ENCODE measurements at regions not wholly inside any gene's neighbourhood (a gene's known extent, or its start where the extent isn't known, plus 50 kb on each side); places are given as distances from the start of the nearest gene placed in this dataset.
"Not testable (repeated sequence)": the region's sequence is repeated elsewhere in the genome, so short reads cannot be mapped to it uniquely, and the experiment has no call there.

GRCh38 chr21:25441835-25442234 lies 165.4 kb downstream of the MRPL39 start:
- ChIA-PET POLR2A (no interaction called here), CTCF (no interaction called here)
- Mint-ChIP-seq H3K36me3 (peaks cover 0 to 9% (median 0%) of the 10 kb centered on the region in 5 donors), H3K4me3 (no peak overlapping the region), H3K27ac (no peak overlapping the region), H3K4me1 (no peaks in the 10 kb centered on the region), H3K27me3 (no peaks in the 10 kb centered on the region), H3K9me3 (peaks cover 0 to 6% (median 0%) of the 10 kb centered on the region in 11 donors)
- Histone ChIP-seq H3K4me1 (ENCODE audit: control insufficient read depth in 2 of 2, insufficient read depth in 2 of 2, low read length in 2 of 2) (no peaks in the 10 kb centered on the region), H3K27ac (ENCODE audit: low read depth, low read length) (no peak overlapping the region), H3K36me3 (ENCODE audit: control insufficient read depth in 2 of 3, insufficient read depth in 3 of 3, low read length in 3 of 3) (no peaks in the 10 kb centered on the region), H3K4me3 (ENCODE audit: low read length) (no peak overlapping the region), H3K9me3 (ENCODE audit: control insufficient read depth in 2 of 3, low read length in 3 of 3) (no peaks in the 10 kb centered on the region), H3K27me3 (ENCODE audit: control insufficient read depth in 2 of 2, insufficient read depth in 2 of 2, low read length in 2 of 2) (no peaks in the 10 kb centered on the region)
- DNase-seq (no peak), ATAC-seq (no peak)
- intact Hi-C loops (cut with micrococcal nuclease) = no loop called here

DNA sequence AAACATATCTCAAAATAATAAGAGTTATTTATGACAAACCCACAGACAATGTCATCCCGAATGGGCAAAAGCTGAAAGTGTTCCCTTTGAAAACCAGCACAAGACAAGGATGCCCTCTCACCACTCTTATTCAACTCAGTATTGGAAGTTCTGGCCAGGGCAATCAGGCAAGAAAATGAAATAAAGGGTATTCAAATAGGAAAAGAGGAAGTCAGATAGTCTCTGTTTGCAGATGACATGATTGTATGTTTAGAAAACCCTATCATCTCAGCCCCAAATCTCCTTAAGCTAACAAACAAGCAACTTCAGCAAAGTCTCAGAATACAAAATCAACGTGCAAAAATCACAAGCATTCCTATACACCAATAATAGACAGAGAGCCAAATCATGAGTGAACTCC lies 169.8 kb downstream of the MRPL39 start:
- H3K27ac Mint-ChIP-seq; H3K9me3 ChIP-seq (ENCODE audit: control insufficient read depth in 2 of 3, low read length in 3 of 3); H3K4me3 ChIP-seq (ENCODE audit: low read length); POLR2A ChIA-PET; H3K9me3 Mint-ChIP-seq; intact Hi-C loops (cut with micrococcal nuclease); H3K4me3 Mint-ChIP-seq; ATAC-seq; H3K36me3 ChIP-seq (ENCODE audit: control insufficient read depth in 2 of 3, insufficient read depth in 3 of 3, low read length in 3 of 3); H3K4me1 Mint-ChIP-seq; H3K27ac ChIP-seq (ENCODE audit: low read depth, low read length); H3K4me1 ChIP-seq (ENCODE audit: control insufficient read depth in 2 of 2, insufficient read depth in 2 of 2, low read length in 2 of 2); H3K27me3 Mint-ChIP-seq; DNase-seq; H3K27me3 ChIP-seq (ENCODE audit: control insufficient read depth in 2 of 2, insufficient read depth in 2 of 2, low read length in 2 of 2): not testable (repeated sequence)
- H3K36me3 Mint-ChIP-seq = peaks cover 0 to 15% (median 0%) of the 10 kb centered on the region in 5 donors
- CTCF ChIA-PET = interaction anchor here (0.7 kb wide), 1 partner anchor 16 kb away, joined by 3 read pairs; no protein-coding TSS in a partner anchor

DNA sequence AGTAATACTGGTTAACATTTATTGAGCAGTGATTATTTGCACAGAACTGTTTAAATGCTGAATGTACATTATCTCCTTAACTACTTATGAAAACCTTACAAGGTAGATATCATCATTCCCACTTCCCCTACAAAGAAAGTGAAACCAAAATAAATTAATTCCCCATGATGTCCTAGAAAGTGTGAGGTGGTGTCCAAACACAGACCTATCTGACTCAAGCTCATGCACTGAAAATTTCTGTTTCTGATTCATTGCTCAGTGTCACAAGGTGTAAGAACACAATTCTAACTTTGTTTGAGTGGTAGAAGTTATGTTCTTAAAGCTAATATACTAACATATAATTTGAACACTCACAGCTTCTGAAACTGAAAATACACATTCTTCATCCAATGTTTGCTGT lies 178.7 kb downstream of the MRPL39 start:
- CTCF ChIA-PET = no interaction called here
- Mint-ChIP-seq H3K27ac (no peak overlapping the region), H3K4me1 (peaks cover 0 to 28% (median 3%) of the 10 kb centered on the region in 7 donors), H3K36me3 (peaks cover 0 to 4% (median 0%) of the 10 kb centered on the region in 5 donors), H3K27me3 (no peaks in the 10 kb centered on the region), H3K9me3 (no peaks in the 10 kb centered on the region), H3K4me3 (peak overlapping the region in 1 of 10 donors; percentile 31)
- no peaks in the 10 kb centered on the region for H3K9me3 ChIP-seq (ENCODE audit: control insufficient read depth in 2 of 3, low read length in 3 of 3)
- H3K4me3 ChIP-seq (ENCODE audit: low read length) = no peak overlapping the region
- H3K4me1 ChIP-seq (ENCODE audit: control insufficient read depth in 2 of 2, insufficient read depth in 2 of 2, low read length in 2 of 2) = no peaks in the 10 kb centered on the region
- no peaks in the 10 kb centered on the region for H3K27me3 ChIP-seq (ENCODE audit: control insufficient read depth in 2 of 2, insufficient read depth in 2 of 2, low read length in 2 of 2)
- DNase-seq (no peak), ATAC-seq (no peak)
- POLR2A ChIA-PET = no interaction called here
- H3K27ac ChIP-seq (ENCODE audit: low read depth, low read length) = no peak overlapping the region
- intact Hi-C loops (cut with micrococcal nuclease) = no loop called here
- no peaks in the 10 kb centered on the region for H3K36me3 ChIP-seq (ENCODE audit: control insufficient read depth in 2 of 3, insufficient read depth in 3 of 3, low read length in 3 of 3)

- H3K27me3 ChIP-seq (ENCODE audit: control insufficient read depth in 2 of 2, insufficient read depth in 2 of 2, low read length in 2 of 2) = no peaks in the 10 kb centered on the region
- no peaks in the 10 kb centered on the region for H3K9me3 ChIP-seq (ENCODE audit: control insufficient read depth in 2 of 3, low read length in 3 of 3)
- Mint-ChIP-seq H3K36me3 (peaks cover 0 to 4% (median 0%) of the 10 kb centered on the region in 5 donors), H3K27ac (no peak overlapping the region), H3K4me3 (peak overlapping the region in 1 of 10 donors; percentile 6), H3K4me1 (peaks cover 0 to 28% (median 3%) of the 10 kb centered on the region in 7 donors), H3K9me3 (no peaks in the 10 kb centered on the region), H3K27me3 (no peaks in the 10 kb centered on the region)
- DNase-seq = no peak
- H3K4me1 ChIP-seq (ENCODE audit: control insufficient read depth in 2 of 2, insufficient read depth in 2 of 2, low read length in 2 of 2) = no peaks in the 10 kb centered on the region
- ATAC-seq = no peak
- POLR2A ChIA-PET = no interaction called here
- no peak overlapping the region for H3K27ac ChIP-seq (ENCODE audit: low read depth, low read length)
- H3K4me3 ChIP-seq (ENCODE audit: low read length) = no peak overlapping the region
- intact Hi-C loops (cut with micrococcal nuclease) = no loop called here
- no peaks in the 10 kb centered on the region for H3K36me3 ChIP-seq (ENCODE audit: control insufficient read depth in 2 of 3, insufficient read depth in 3 of 3, low read length in 3 of 3)
- CTCF ChIA-PET = no interaction called here
Measured at GRCh38 chr21:25427828-25428227, 179.5 kb downstream of the MRPL39 start.

DNA sequence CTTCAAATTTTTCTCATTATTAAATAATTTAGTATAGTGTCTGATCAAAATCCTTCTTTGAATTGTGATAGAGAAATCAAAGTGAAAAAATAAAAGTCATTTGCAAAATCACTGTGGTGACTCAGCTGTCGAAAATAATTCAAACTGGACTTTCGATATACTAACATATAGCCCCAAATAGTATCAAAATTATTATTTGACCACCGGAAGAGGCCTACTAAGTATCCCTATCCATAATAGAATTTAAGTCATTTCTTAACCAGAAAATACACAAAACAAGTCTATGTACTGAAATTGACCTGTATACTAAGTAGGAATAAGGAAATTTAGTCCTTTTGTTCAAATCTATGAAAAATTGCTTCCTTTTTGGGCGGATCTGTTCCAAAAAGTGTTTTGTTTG lies 180.7 kb downstream of the MRPL39 start:
- H3K36me3 Mint-ChIP-seq = peaks cover 0 to 3% (median 0%) of the 10 kb centered on the region in 5 donors
- intact Hi-C loops (cut with micrococcal nuclease) = no loop called here
- no peaks in the 10 kb centered on the region for H3K9me3 ChIP-seq (ENCODE audit: control insufficient read depth in 2 of 3, low read length in 3 of 3)
- no peak overlapping the region for H3K27ac Mint-ChIP-seq
- peaks cover 2 to 32% (median 5%) of the 10 kb centered on the region in 7 donors for H3K4me1 Mint-ChIP-seq
- ATAC-seq (no peak), DNase-seq (no peak)
- no peak overlapping the region for H3K4me3 ChIP-seq (ENCODE audit: low read length)
- ChIA-PET CTCF (no interaction called here), POLR2A (no interaction called here)
- no peak overlapping the region for H3K27ac ChIP-seq (ENCODE audit: low read depth, low read length)
- no peaks in the 10 kb centered on the region for H3K27me3 Mint-ChIP-seq
- no peaks in the 10 kb centered on the region for H3K27me3 ChIP-seq (ENCODE audit: control insufficient read depth in 2 of 2, insufficient read depth in 2 of 2, low read length in 2 of 2)
- H3K4me3 Mint-ChIP-seq = no peak overlapping the region
- H3K4me1 ChIP-seq (ENCODE audit: control insufficient read depth in 2 of 2, insufficient read depth in 2 of 2, low read length in 2 of 2) = peaks cover under 1 to 2% of the 10 kb centered on the region in 2 donors
- H3K9me3 Mint-ChIP-seq = no peaks in the 10 kb centered on the region
- H3K36me3 ChIP-seq (ENCODE audit: control insufficient read depth in 2 of 3, insufficient read depth in 3 of 3, low read length in 3 of 3) = no peaks in the 10 kb centered on the region

DNA sequence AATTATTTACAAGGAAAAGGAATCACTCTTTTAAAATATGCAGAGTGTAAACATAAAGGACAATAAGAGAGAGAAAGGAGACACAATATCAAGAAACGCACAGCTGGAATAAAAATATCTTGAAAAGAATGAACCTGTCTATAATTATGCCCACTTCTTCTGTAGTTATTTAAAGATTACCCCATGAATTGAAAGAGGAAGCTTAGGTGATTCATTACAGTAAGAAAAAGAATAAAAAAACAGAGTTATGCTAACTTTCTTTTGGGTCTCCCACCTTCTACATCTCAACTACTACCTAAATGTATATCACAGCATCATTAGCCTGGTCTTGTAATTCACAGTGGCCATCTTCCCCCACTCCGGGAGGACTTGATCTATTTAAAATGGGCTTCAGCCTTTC lies 182.1 kb downstream of the MRPL39 start:
- POLR2A ChIA-PET = no interaction called here
- no peaks in the 10 kb centered on the region for H3K9me3 Mint-ChIP-seq
- H3K36me3 ChIP-seq (ENCODE audit: control insufficient read depth in 2 of 3, insufficient read depth in 3 of 3, low read length in 3 of 3) = no peaks in the 10 kb centered on the region

GRCh38 chr21:25424634-25425033 lies 182.6 kb downstream of the MRPL39 start:
- no peak overlapping the region for H3K27ac ChIP-seq (ENCODE audit: low read depth, low read length)
- H3K9me3 ChIP-seq (ENCODE audit: control insufficient read depth in 2 of 3, low read length in 3 of 3) = no peaks in the 10 kb centered on the region
- no peak for DNase-seq
- no peaks in the 10 kb centered on the region for H3K36me3 ChIP-seq (ENCODE audit: control insufficient read depth in 2 of 3, insufficient read depth in 3 of 3, low read length in 3 of 3)
- Mint-ChIP-seq H3K4me3 (no peak overlapping the region), H3K27ac (no peak overlapping the region), H3K36me3 (no peaks in the 10 kb centered on the region), H3K4me1 (peaks cover 6 to 43% (median 15%) of the 10 kb centered on the region in 7 donors), H3K27me3 (no peaks in the 10 kb centered on the region), H3K9me3 (no peaks in the 10 kb centered on the region)
- H3K27me3 ChIP-seq (ENCODE audit: control insufficient read depth in 2 of 2, insufficient read depth in 2 of 2, low read length in 2 of 2) = no peaks in the 10 kb centered on the region
- ChIA-PET POLR2A (no interaction called here), CTCF (interaction anchor here (0.6 kb wide), 1 partner anchor 160 kb away, joined by 5 read pairs; no protein-coding TSS in a partner anchor)
- H3K4me1 ChIP-seq (ENCODE audit: control insufficient read depth in 2 of 2, insufficient read depth in 2 of 2, low read length in 2 of 2) = peaks cover 6 to 7% of the 10 kb centered on the region in 2 donors
- ATAC-seq = no peak
- intact Hi-C loops (cut with micrococcal nuclease) = loop anchor here in 1 of 2 donors (2.0 to 5.0 kb wide), 2 partner anchors 40 to 78 kb away; no protein-coding TSS in a partner anchor
- H3K4me3 ChIP-seq (ENCODE audit: low read length) = no peak overlapping the region

More for the DNA sequence above, 182.1 kb downstream of the MRPL39 start:
- Histone ChIP-seq H3K27ac (ENCODE audit: low read depth, low read length) (no peak overlapping the region), H3K4me1 (ENCODE audit: control insufficient read depth in 2 of 2, insufficient read depth in 2 of 2, low read length in 2 of 2) (peaks cover 6 to 7% of the 10 kb centered on the region in 2 donors), H3K27me3 (ENCODE audit: control insufficient read depth in 2 of 2, insufficient read depth in 2 of 2, low read length in 2 of 2) (no peaks in the 10 kb centered on the region), H3K9me3 (ENCODE audit: control insufficient read depth in 2 of 3, low read length in 3 of 3) (no peaks in the 10 kb centered on the region), H3K4me3 (ENCODE audit: low read length) (no peak overlapping the region)
- DNase-seq (no peak), ATAC-seq (no peak)
- Mint-ChIP-seq H3K27ac (no peak overlapping the region), H3K4me3 (no peak overlapping the region), H3K36me3 (peaks cover 0 to 1% (median 0%) of the 10 kb centered on the region in 5 donors), H3K27me3 (no peaks in the 10 kb centered on the region), H3K4me1 (peaks cover 6 to 42% (median 15%) of the 10 kb centered on the region in 7 donors)
- intact Hi-C loops (cut with micrococcal nuclease) = loop anchor here in 1 of 2 donors (2.0 kb wide), 1 partner anchor 40 kb away; no protein-coding TSS in a partner anchor
- CTCF ChIA-PET = no interaction called here
